GM12864 (cell line): ENCODE measurements at regions not wholly inside any gene's neighbourhood (a gene's known extent, or its start where the extent isn't known, plus 50 kb on each side); places are given as distances from the start of the nearest gene placed in this dataset.
"Not testable (repeated sequence)": the region's sequence is repeated elsewhere in the genome, so short reads cannot be mapped to it uniquely, and the experiment has no call there.

ENCODE experiments used
- DNase-seq: peaks from one replicate; pipeline ENCODE4 v3.0.0-alpha.2; 2011; ENCODE audit warnings: low read depth
- H3K4me3 ChIP-seq: 2 replicates; pipeline ENCODE4 v1.5.1; 2011; ENCODE audit warnings: mild to moderate bottlenecking, low read depth, low read length, control low read depth
- TF ChIP-seq, protein P1 (sequence below): IDR thresholded peaks from 2 replicates; pipeline ENCODE4 v1.5.1; 2011; ENCODE audit warnings: low read depth, mild to moderate bottlenecking, moderate library complexity, low read length, control low read depth, inconsistent platforms; ENCODE audit errors: missing control alignments

DNA sequence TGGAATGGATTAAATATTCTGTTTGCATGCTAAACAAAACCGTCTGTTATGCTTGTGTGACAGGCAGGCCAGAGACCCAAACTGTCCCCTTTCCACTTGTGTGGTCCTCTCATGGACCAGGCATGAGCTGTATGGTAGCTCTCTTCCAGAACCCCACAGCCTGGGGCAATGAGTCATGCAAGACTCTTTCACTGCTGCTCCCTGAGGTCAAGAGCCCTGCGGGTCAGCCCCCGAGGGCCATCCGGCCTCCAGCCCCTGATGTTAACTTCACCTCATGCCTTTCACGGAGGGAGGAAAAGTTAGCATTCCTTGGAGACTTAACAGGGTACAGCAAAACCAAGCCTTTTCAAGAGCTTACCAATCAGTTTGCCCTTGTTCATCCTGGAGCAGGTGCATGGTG, 239.1 kb upstream of the DIO3 start:
- no peak for DNase-seq
- no peak overlapping the region for H3K4me3 ChIP-seq
- TF ChIP-seq, protein P1, sequence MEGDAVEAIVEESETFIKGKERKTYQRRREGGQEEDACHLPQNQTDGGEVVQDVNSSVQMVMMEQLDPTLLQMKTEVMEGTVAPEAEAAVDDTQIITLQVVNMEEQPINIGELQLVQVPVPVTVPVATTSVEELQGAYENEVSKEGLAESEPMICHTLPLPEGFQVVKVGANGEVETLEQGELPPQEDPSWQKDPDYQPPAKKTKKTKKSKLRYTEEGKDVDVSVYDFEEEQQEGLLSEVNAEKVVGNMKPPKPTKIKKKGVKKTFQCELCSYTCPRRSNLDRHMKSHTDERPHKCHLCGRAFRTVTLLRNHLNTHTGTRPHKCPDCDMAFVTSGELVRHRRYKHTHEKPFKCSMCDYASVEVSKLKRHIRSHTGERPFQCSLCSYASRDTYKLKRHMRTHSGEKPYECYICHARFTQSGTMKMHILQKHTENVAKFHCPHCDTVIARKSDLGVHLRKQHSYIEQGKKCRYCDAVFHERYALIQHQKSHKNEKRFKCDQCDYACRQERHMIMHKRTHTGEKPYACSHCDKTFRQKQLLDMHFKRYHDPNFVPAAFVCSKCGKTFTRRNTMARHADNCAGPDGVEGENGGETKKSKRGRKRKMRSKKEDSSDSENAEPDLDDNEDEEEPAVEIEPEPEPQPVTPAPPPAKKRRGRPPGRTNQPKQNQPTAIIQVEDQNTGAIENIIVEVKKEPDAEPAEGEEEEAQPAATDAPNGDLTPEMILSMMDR, result no peak

DNA sequence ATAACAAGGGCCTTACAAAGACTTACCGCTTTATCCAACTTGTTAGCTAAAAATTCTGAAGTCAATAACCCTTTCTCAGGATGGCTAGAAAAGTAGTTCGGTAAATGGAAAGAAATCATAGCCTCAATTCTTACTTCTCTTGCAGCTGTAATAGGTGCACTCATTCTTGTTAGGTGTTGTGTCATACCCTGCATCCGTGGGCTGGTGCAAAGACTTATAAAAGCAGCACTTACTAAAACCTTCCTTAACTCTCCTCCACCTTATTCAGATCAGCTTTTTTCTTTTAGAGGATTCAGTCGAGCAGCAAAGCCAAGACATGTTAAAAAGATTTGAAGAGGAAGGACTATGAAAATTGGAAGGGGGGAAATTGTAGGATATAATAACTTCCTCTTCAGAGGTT, 238.2 kb upstream of the DIO3 start:
- TF ChIP-seq, protein P1, result no peak
- H3K4me3 ChIP-seq, result no peak overlapping the region
- no peak for DNase-seq

DNA sequence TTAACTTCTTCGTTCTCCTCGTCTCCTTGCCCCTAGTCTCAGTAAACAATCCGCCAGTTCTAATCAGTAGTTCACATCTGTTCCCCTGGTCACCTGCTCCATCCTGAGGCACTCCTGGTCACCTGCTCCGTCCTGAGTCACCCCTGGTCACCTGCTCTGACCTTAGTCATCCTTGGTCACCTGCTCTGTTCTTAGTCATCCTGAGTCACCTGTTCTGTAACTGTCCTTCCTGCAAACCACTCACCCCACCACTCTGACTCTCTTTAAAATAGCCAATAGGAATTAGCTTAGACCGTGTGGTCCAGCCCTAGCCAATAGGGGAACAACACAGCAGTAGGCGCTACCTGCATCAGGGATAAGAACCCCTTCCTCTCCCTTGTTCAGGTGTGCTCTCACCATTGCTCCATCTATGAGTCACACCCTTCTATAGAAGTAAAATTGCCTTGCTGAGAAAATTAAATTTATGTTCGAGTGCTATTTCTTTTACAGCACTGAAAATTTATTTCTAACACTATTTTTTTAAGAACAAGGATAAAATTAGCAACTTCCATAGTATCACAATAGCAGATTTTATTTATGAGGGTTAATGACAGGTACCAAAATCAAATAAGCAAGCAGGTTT, 237.6 kb upstream of the DIO3 start:
- not testable (repeated sequence) for DNase-seq, H3K4me3 ChIP-seq

DNA sequence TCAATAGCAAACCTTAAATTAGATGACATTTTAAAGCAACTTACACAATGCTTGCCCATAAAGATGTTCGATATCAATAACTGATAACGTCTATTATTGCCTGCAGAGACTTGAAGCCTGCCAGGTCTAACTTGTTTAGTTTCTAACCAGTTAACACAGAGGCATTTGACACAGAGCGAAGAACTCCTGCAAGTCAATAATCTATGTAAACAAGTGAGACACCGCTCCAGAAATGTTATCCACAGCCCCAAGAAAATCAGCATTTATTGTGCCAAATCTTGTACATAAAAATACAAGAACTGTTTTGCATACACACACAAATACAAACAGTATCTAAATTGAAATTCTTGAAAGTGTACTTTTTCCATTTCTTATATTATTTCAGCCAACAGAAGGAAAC, 236.0 kb upstream of the DIO3 start:
- no peak for DNase-seq
- TF ChIP-seq, protein P1, result no peak
- H3K4me3 ChIP-seq, result no peak overlapping the region

DNA sequence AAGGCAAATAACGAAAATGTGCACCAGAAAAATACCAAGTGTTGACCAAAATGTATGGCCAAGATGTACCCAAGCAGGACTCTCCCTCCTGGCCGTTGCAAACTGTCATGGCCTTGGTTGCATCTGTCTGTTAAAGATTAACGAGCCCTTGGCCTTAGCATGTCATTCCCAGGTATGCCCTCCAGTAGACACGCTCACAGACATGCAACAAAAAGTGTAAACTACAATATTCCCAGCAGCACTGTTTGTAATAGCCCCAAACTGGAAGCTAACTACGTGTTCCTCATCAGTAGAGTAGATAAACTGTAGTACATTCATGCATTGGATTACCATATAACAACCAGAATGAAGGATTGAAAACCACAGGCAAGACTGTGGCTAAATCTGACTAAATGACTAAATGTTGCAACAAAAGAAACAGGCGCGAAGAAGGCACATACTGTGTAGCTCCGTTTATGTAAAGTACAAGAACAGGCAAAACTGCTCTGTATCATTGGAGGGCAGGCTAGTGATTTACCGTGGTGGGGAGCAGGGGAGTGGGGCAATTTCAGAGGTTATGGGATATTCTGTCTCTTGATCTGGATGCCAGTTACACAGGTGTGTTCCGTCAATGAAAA, 232.8 kb upstream of the DIO3 start:
- no peak for DNase-seq
- TF ChIP-seq, protein P1, result no peak

DNA sequence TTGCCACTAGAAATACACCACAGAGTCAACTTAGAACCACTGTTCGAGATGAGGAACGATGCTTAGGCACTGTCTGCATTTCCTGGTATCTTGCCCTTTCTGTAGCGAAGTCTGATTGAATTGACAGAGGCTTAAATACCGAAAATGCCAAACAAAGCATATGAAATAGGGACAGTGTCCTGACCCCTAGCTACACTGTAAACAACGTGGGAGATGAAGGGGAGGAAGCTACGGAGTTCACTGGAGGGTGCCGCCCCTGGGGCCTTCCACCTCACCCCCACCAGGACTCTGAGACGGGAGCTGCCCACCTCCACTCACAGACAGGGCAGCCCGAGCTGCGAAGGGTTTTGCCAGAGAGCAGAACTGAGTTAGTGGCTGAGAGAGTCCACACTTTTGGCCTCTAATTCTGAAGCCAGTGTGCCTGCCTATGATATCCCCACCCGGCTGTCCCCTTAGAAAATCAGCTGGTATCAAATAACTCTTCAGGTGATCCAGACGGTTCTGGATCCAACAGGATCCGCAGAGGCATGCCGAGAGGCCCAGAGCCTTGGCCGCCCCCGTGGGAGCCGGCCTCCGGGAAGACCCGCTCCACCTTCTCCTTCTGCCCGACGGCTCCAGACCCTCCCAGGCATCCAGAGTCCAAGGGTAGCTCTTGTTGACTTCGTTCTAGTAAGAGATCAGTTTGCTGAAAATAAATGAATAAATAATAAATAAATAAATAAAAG, 230.7 kb upstream of the DIO3 start:
- TF ChIP-seq, protein P1, result no peak
- DNase-seq, result no peak
- no peak overlapping the region for H3K4me3 ChIP-seq

More for the DNA sequence above, 232.8 kb upstream of the DIO3 start:
- H3K4me3 ChIP-seq, result no peak overlapping the region

DNA sequence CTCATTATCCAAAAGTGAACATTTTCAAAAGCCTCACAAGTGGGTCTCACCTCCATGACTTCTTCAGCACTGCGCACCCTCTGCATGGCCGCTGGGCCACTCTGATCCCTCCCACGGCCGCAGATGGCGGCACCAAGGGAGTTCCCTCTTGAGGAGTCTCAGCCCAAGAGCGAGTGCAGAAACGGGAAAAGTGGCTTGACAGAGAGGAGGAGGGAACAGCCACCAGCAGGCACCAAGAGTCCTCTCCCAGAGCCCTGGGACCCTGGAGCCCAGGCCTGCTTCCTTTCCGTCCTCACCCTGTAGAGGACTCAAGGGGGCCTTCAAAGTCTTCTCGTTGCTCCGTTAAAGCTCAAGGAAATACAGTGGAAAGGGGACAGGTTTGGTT, 230.2 kb upstream of the DIO3 start:
- TF ChIP-seq, protein P1, result no peak
- H3K4me3 ChIP-seq, result no peak overlapping the region
- no peak for DNase-seq
